SK-N-SH (cell line): ENCODE measurements at regions not wholly inside any gene's neighbourhood (a gene's known extent, or its start where the extent isn't known, plus 50 kb on each side); places are given as distances from the start of the nearest gene placed in this dataset.

Experiments
- CTCF ChIA-PET: fragments of 300-600, 350-600 bp; formaldehyde crosslinking; extraction: SDS; loops from one replicate; lab custom pipeline; 2021; lab: Yijun Ruan, JAX
- POLR2A ChIA-PET: fragments of 350-600 bp; sonication (Branson Sonifier 250); formaldehyde crosslinking; extraction: SDS; loops from one replicate; lab custom pipeline; 2020; ENCODE audit warnings: antibody characterized with exemption, inconsistent platforms; lab: Yijun Ruan, JAX
- DNase-seq: peaks from one replicate; pipeline ENCODE4 v3.0.0; 2012
- H2AFZ ChIP-seq: fragments of 200-600 bp; sonication (generic); 2 replicates; pipeline ENCODE4 v1.8.1; 2016; ENCODE audit warnings: antibody characterized with exemption, mild to moderate bottlenecking, low read depth
- H3F3A ChIP-seq: fragments of 200-600 bp; sonication (generic); replicated peaks from 2 replicates; pipeline ENCODE3; 2016; ENCODE audit warnings: antibody characterized with exemption, mild to moderate bottlenecking; ENCODE audit not compliant: insufficient read depth
- H3K27ac ChIP-seq, 2 experiments: fragments of 200-500 bp in 1 of 2; fragments of 200-600 bp in 1 of 2; sonication (Bioruptor generic) in 1 of 2; sonication (generic), shearing (Covaris generic) in 1 of 2; 2 replicates each; pipeline versions ENCODE4 v1.5.1 to v1.6.1; 2014 to 2016; ENCODE audit warnings: low read depth in 2 of 2, inconsistent platforms in 1 of 2, low read length in 1 of 2, mild to moderate bottlenecking in 1 of 2, mixed read lengths in 1 of 2
- H3K27me3 ChIP-seq: fragments of 200-600 bp; sonication (generic), shearing (Covaris generic); 2 replicates; pipeline ENCODE4 v1.6.1; 2016; ENCODE audit warnings: mixed run types; ENCODE audit not compliant: insufficient read depth
- H3K36me3 ChIP-seq, 2 experiments: fragments of 200-500 bp in 1 of 2; fragments of 200-600 bp in 1 of 2; sonication (Bioruptor generic) in 1 of 2; sonication (generic) in 1 of 2; replicated peaks in 1 of 2; 2 replicates each; pipeline versions ENCODE3 to v1.5.1; 2014 to 2016; ENCODE audit warnings: low read length in 1 of 2, mild to moderate bottlenecking in 1 of 2; ENCODE audit not compliant: insufficient read depth in 2 of 2, control insufficient read depth in 1 of 2
- H3K4me1 ChIP-seq, 2 experiments: fragments of 200-500 bp in 1 of 2; fragments of 200-600 bp in 1 of 2; sonication (Bioruptor generic) in 1 of 2; sonication (generic), shearing (Covaris generic) in 1 of 2; 2 replicates each; pipeline versions ENCODE4 v1.5.1 to v1.6.1; 2014 to 2016; ENCODE audit warnings: low read depth in 1 of 2, low read length in 1 of 2, mixed run types in 1 of 2; ENCODE audit not compliant: insufficient read depth in 2 of 2, control insufficient read depth in 1 of 2
- H3K4me2 ChIP-seq: fragments of 200-600 bp; sonication (generic), shearing (Covaris generic); 2 replicates; pipeline ENCODE4 v1.6.1; 2017; ENCODE audit warnings: mixed run types
- H3K4me3 ChIP-seq, 2 experiments: fragments of 200-500 bp in 1 of 2; fragments of 200-600 bp in 1 of 2; sonication (Bioruptor generic) in 1 of 2; sonication (generic), shearing (Covaris generic) in 1 of 2; 2 replicates each; pipeline versions ENCODE4 v1.5.1 to v1.8.1; 2014 to 2016; ENCODE audit warnings: low read depth in 2 of 2, inconsistent platforms in 1 of 2, low read length in 1 of 2, mild to moderate bottlenecking in 1 of 2, mixed read lengths in 1 of 2, moderate library complexity in 1 of 2
- H3K79me2 ChIP-seq: fragments of 200-600 bp; sonication (generic); 2 replicates; pipeline ENCODE4 v1.8.1; 2017; ENCODE audit warnings: mild to moderate bottlenecking; ENCODE audit not compliant: insufficient read depth
- H3K9ac ChIP-seq: fragments of 200-600 bp; sonication (generic); 2 replicates; pipeline ENCODE4 v1.6.1; 2017; ENCODE audit warnings: mixed run types
- H3K9me2 ChIP-seq: fragments of 200-600 bp; sonication (generic); 2 replicates; pipeline ENCODE4 v1.6.1; 2017; ENCODE audit warnings: mixed run types
- H3K9me3 ChIP-seq: fragments of 200-600 bp; sonication (generic); 2 replicates; pipeline ENCODE4 v1.6.1; 2017; ENCODE audit warnings: mixed run types, mild to moderate bottlenecking, moderate library complexity
- H4K20me1 ChIP-seq: fragments of 200-600 bp; sonication (generic); 2 replicates; pipeline ENCODE4 v1.6.1; 2017; ENCODE audit warnings: mild to moderate bottlenecking, mixed run types; ENCODE audit not compliant: insufficient read depth
- CHD2 ChIP-seq: fragments of 150-350 bp; IDR thresholded peaks from 2 replicates; pipeline ENCODE4 v1.6.1; 2018; ENCODE audit warnings: low read length; ENCODE audit not compliant: partially characterized antibody
- CTCF ChIP-seq: fragments of 200-600 bp; sonication (generic); IDR thresholded peaks from 2 replicates; pipeline ENCODE4 v1.6.1; 2017; ENCODE audit warnings: antibody characterized with exemption, mild to moderate bottlenecking, moderate library complexity
- ELF1 ChIP-seq: IDR thresholded peaks from 2 replicates; pipeline ENCODE4 v1.4.0; 2012
- FOSL2 ChIP-seq: IDR thresholded peaks from 2 replicates; pipeline ENCODE4 v1.4.0; 2012; ENCODE audit warnings: low read depth, mild to moderate bottlenecking, moderate library complexity, borderline replicate concordance
- GABPA ChIP-seq: IDR thresholded peaks from 2 replicates; pipeline ENCODE4 v1.4.0; 2012; ENCODE audit warnings: low read depth, mild to moderate bottlenecking
- MAX ChIP-seq: IDR thresholded peaks from 2 replicates; pipeline ENCODE4 v1.4.0; 2012; ENCODE audit warnings: low read depth
- MXI1 ChIP-seq: IDR thresholded peaks from 2 replicates; pipeline ENCODE4 v1.6.1; 2012; ENCODE audit warnings: mild to moderate bottlenecking, low read depth, low read length, improper control_type of control experiment
- RCOR1 ChIP-seq: fragments of 150-350 bp; IDR thresholded peaks from 2 replicates; pipeline ENCODE4 v1.6.1; 2017; ENCODE audit warnings: antibody characterized with exemption, low read length
- REST ChIP-seq: IDR thresholded peaks from 2 replicates; pipeline ENCODE4 v1.6.1; 2012; ENCODE audit warnings: mild to moderate bottlenecking, low read depth, low read length, moderate library complexity
- RFX5 ChIP-seq: IDR thresholded peaks from 2 replicates; pipeline ENCODE4 v1.6.1; 2012; ENCODE audit warnings: mild to moderate bottlenecking, improper control_type of control experiment, low read length
- SIN3A ChIP-seq: IDR thresholded peaks from 2 replicates; pipeline ENCODE4 v1.6.1; 2012; ENCODE audit warnings: low read depth, mild to moderate bottlenecking, low read length, moderate library complexity, borderline replicate concordance
- SMC3 ChIP-seq: IDR thresholded peaks from 2 replicates; pipeline ENCODE4 v1.6.1; 2012; ENCODE audit warnings: low read depth, low read length, improper control_type of control experiment
- TEAD4 ChIP-seq: IDR thresholded peaks from 2 replicates; pipeline ENCODE4 v1.4.0; 2012; ENCODE audit warnings: mild to moderate bottlenecking, borderline replicate concordance; ENCODE audit not compliant: insufficient read depth
- USF2 ChIP-seq: fragments of 150-350 bp; IDR thresholded peaks from 2 replicates; pipeline ENCODE4 v1.6.1; 2017; ENCODE audit warnings: antibody characterized with exemption, low read length, low read depth, borderline replicate concordance
- WGBS: methylation state at CpG from one replicate; pipeline ENCODE4 v1.1.6; 2017; ENCODE audit warnings: low lambda C conversion rate; 5-methylcytosine and 5-hydroxymethylcytosine counted together
- TF ChIP-seq, protein P1 (sequence below): IDR thresholded peaks from 2 replicates; pipeline ENCODE4 v1.4.0; 2012; ENCODE audit warnings: low read depth, borderline replicate concordance

- no peak overlapping the region for H3K27ac ChIP-seq
- no peak overlapping the region for H3K9ac ChIP-seq
- H3K9me3 ChIP-seq, result no peaks in the 10 kb centered on the region
- ChIA-PET POLR2A (no interaction called here), CTCF (no interaction called here)
- no peak overlapping the region for H3K4me2 ChIP-seq
- no peaks in the 10 kb centered on the region for H4K20me1 ChIP-seq
- no peaks in the 10 kb centered on the region for H3K9me2 ChIP-seq
- no peaks in the 10 kb centered on the region for H3K27me3 ChIP-seq
- 30% methylated on average over 2 of the region's 2 CpGs for WGBS
- H3K79me2 ChIP-seq, result no peaks in the 10 kb centered on the region
- H3K4me1 ChIP-seq, result no peaks in the 10 kb centered on the region
- TF ChIP-seq, protein P1, sequence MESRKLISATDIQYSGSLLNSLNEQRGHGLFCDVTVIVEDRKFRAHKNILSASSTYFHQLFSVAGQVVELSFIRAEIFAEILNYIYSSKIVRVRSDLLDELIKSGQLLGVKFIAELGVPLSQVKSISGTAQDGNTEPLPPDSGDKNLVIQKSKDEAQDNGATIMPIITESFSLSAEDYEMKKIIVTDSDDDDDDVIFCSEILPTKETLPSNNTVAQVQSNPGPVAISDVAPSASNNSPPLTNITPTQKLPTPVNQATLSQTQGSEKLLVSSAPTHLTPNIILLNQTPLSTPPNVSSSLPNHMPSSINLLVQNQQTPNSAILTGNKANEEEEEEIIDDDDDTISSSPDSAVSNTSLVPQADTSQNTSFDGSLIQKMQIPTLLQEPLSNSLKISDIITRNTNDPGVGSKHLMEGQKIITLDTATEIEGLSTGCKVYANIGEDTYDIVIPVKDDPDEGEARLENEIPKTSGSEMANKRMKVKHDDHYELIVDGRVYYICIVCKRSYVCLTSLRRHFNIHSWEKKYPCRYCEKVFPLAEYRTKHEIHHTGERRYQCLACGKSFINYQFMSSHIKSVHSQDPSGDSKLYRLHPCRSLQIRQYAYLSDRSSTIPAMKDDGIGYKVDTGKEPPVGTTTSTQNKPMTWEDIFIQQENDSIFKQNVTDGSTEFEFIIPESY, result no peak
- no peak for TF ChIP-seq TEAD4
- TF ChIP-seq MXI1, result no peak
- TF ChIP-seq RFX5, result no peak
- TF ChIP-seq GABPA, result no peak
- no peak for TF ChIP-seq RCOR1
- TF ChIP-seq FOSL2, result no peak
- TF ChIP-seq SMC3, result no peak
- TF ChIP-seq SIN3A, result no peak
- no peak for TF ChIP-seq REST
- TF ChIP-seq USF2, result no peak
- no peak for TF ChIP-seq MAX
- TF ChIP-seq CTCF, result no peak
- TF ChIP-seq CHD2, result no peak
- TF ChIP-seq ELF1, result no peak
- no peak overlapping the region for H3K4me3 ChIP-seq
- no peak overlapping the region for H2AFZ ChIP-seq
- no peaks in the 10 kb centered on the region for H3K36me3 ChIP-seq
- no peaks in the 10 kb centered on the region for H3F3A ChIP-seq
- DNase-seq, result no peak
Observed at GRCh38 chr2:126264625-126265024, 391.3 kb upstream of the GYPC start.
